GM12878 (cell line): ENCODE measurements at regions not wholly inside any gene's neighbourhood (a gene's known extent, or its start where the extent isn't known, plus 50 kb on each side); places are given as distances from the start of the nearest gene placed in this dataset.

ENCODE experiments used
- POLR2A ChIP-seq: IDR thresholded peaks from 2 replicates; pipeline ENCODE4 v1.6.1; 2011; ENCODE audit warnings: low read depth, mild to moderate bottlenecking, low read length
- TF ChIP-seq, protein P1 (sequence below), 3 experiments: IDR thresholded peaks in 2 of 3; conservative IDR thresholded peaks in 1 of 3; 2 replicates each; pipeline ENCODE4 v1.5.1; 2011; ENCODE audit warnings: low read depth in 3 of 3, low read length in 3 of 3, mild to moderate bottlenecking in 3 of 3, control low read depth in 2 of 3, moderate library complexity in 2 of 3, inconsistent platforms in 1 of 3, mixed read lengths in 1 of 3; ENCODE audit not compliant: control insufficient read depth in 2 of 3, insufficient read depth in 1 of 3; ENCODE audit errors: extremely low read depth in 1 of 3

- TF ChIP-seq POLR2A: no peak
- TF ChIP-seq, protein P1, sequence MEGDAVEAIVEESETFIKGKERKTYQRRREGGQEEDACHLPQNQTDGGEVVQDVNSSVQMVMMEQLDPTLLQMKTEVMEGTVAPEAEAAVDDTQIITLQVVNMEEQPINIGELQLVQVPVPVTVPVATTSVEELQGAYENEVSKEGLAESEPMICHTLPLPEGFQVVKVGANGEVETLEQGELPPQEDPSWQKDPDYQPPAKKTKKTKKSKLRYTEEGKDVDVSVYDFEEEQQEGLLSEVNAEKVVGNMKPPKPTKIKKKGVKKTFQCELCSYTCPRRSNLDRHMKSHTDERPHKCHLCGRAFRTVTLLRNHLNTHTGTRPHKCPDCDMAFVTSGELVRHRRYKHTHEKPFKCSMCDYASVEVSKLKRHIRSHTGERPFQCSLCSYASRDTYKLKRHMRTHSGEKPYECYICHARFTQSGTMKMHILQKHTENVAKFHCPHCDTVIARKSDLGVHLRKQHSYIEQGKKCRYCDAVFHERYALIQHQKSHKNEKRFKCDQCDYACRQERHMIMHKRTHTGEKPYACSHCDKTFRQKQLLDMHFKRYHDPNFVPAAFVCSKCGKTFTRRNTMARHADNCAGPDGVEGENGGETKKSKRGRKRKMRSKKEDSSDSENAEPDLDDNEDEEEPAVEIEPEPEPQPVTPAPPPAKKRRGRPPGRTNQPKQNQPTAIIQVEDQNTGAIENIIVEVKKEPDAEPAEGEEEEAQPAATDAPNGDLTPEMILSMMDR (IDR thresholded peaks at IDR 0.05 in 2 of 3, conservative IDR thresholded peaks at IDR 0.05 in 1 of 3; ENCODE audit: control insufficient read depth in 2 of 3, extremely low read depth in 1 of 3, insufficient read depth in 1 of 3, low read depth in 3 of 3, low read length in 3 of 3): no peak
These were observed 1136.5 kb upstream of the SORCS1 start for GRCh38 chr10:108301002-108301401.
